AG04449 (cell line): ENCODE measurements at regions not wholly inside any gene's neighbourhood (a gene's known extent, or its start where the extent isn't known, plus 50 kb on each side); places are given as distances from the start of the nearest gene placed in this dataset.
"Not testable (repeated sequence)": the region's sequence is repeated elsewhere in the genome, so short reads cannot be mapped to it uniquely, and the experiment has no call there.

Experiments
- CTCF ChIA-PET: fragments of 350-600 bp; formaldehyde crosslinking; extraction: SDS; loops from one replicate; lab custom pipeline; 2021; ENCODE audit warnings: antibody characterized with exemption; lab: Yijun Ruan, JAX
- POLR2A ChIA-PET: fragments of 400-600, 350-600 bp; formaldehyde crosslinking; extraction: SDS; loops from one replicate; lab custom pipeline; 2020; ENCODE audit warnings: antibody characterized with exemption, inconsistent platforms; lab: Yijun Ruan, JAX
- DNase-seq: peaks from one replicate; pipeline ENCODE4 v3.0.0-alpha.2; 2010; ENCODE audit warnings: low read depth, low spot score
- H3K4me3 ChIP-seq: 2 replicates; pipeline ENCODE4 v1.5.1; 2011; ENCODE audit warnings: low read depth, mild to moderate bottlenecking, control low read depth, low read length
- CTCF ChIP-seq: IDR thresholded peaks from one replicate; pipeline ENCODE4 v1.5.1; 2011; ENCODE audit warnings: mild to moderate bottlenecking, moderate library complexity, low read length, control low read depth, inconsistent platforms; ENCODE audit not compliant: insufficient read depth; ENCODE audit errors: missing control alignments

- no peak for DNase-seq
- TF ChIP-seq CTCF = no peak
- no peak overlapping the region for H3K4me3 ChIP-seq
- POLR2A ChIA-PET = interaction anchor here (1.2 to 1.3 kb wide), 2 partner anchors 131 to 149 kb away, joined by 3 read pairs; no protein-coding TSS in a partner anchor
- CTCF ChIA-PET = interaction anchor here (0.9 to 6.0 kb wide), 34 partner anchors 10 to 384 kb away, joined by 3 to 122 read pairs (median 8); no protein-coding TSS in a partner anchor
These were observed 288.3 kb upstream of the MKLN1 start for GRCh38 chr7:131039355-131039762.

DNA sequence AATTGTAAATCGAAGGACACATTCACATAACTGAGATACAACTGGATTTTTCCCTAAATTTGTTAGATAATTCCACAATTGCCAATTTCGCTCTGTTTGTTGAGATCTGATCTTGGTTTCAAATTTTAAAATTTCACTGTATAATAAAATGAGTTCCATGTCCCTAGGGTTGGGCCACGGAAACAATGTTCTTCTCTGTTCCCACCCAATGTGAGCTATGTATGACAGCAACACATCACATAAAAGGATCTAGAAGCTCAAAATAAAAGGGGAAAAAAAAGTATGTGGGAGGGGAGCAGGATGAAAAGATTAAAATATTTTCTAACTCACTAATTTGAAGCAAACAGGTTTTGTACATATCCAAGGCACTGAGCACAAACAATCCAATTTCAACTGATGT is 287.8 kb upstream of the MKLN1 start:
- TF ChIP-seq CTCF = no peak
- H3K4me3 ChIP-seq = no peak overlapping the region
- CTCF ChIA-PET = interaction anchor here (0.7 to 6.0 kb wide), 58 partner anchors 8 to 383 kb away, joined by 3 to 122 read pairs (median 6); no protein-coding TSS in a partner anchor
- POLR2A ChIA-PET = interaction anchor here (0.7 to 1.5 kb wide), 4 partner anchors 87 to 149 kb away, joined by 3 to 4 read pairs (median 3); no protein-coding TSS in a partner anchor
- DNase-seq = no peak

DNA sequence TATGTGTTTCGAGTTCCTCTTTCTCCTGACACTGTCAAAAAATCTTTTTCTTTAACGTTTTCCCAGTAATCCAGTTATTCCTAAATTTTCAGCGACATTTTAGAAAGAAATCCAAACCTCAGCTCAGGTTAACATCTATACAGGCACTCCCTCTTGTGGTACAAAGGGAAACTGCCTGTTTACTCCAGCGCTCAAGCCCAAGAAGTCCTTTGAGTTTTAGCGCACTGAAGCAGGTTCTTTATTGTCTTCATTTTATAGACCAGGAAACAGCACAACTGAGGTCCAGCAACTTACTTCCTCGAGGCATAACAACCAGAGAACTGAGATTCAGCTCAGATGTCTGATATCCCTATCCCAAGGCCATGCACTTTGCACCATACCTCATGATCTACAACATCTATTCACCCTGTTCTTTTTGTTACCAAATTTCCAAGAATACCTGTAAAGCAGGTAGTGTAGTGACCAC is 287.2 kb upstream of the MKLN1 start:
- DNase-seq = no peak
- peak; percentile 75 for TF ChIP-seq CTCF
- POLR2A ChIA-PET = interaction anchor here (0.7 to 1.5 kb wide), 4 partner anchors 87 to 150 kb away, joined by 3 to 4 read pairs (median 3); no protein-coding TSS in a partner anchor
- CTCF ChIA-PET = interaction anchor here (0.7 to 6.0 kb wide), 66 partner anchors 8 to 411 kb away, joined by 3 to 122 read pairs (median 5); no protein-coding TSS in a partner anchor
- H3K4me3 ChIP-seq = no peak overlapping the region

DNA sequence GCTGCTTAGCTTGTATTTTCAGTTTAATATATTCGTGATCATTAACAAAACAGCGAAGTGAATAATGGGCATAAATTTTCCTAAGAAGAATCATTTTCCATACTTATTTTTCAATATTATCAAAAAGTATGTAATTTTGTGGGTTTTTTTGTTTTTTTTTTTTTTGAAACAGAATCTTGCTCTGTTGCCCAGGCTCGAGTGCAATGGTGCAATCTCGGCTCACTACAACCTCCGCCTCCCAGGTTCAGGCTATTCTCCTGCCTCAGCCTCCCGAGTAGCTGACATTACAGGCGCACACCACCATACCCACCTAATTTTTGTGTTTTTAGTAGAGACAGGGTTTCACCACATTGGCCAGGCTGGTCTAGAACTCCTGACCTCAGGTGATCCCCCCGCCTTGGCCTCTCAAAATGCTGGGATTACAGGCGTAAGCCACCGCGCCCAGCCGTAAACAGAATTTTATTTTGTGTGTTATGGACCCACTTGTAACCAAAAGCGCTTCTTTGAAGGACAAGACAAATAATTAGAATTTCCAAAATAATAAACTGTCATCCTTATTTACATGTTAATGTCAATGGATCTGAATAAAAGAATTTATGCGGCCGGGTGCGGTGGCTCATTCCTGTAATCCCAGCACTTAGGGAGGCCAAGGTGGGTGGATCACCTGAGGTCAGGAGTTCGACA is 286.5 kb upstream of the MKLN1 start:
- H3K4me3 ChIP-seq, DNase-seq: not testable (repeated sequence)
- CTCF ChIA-PET = interaction anchor here (0.8 to 6.0 kb wide), 56 partner anchors 9 to 410 kb away, joined by 3 to 122 read pairs (median 6); no protein-coding TSS in a partner anchor
- POLR2A ChIA-PET = interaction anchor here (1.5 kb wide), 1 partner anchor 144 kb away, joined by 4 read pairs; no protein-coding TSS in a partner anchor

- DNase-seq = no peak
- ChIA-PET POLR2A (no interaction called here), CTCF (interaction anchor here (0.9 to 6.0 kb wide), 10 partner anchors 9 to 154 kb away, joined by 3 to 122 read pairs (median 4); no protein-coding TSS in a partner anchor)
- H3K4me3 ChIP-seq = no peak overlapping the region
- TF ChIP-seq CTCF = no peak
These were observed 285.2 kb upstream of the MKLN1 start for GRCh38 chr7:131042269-131043160.

DNA sequence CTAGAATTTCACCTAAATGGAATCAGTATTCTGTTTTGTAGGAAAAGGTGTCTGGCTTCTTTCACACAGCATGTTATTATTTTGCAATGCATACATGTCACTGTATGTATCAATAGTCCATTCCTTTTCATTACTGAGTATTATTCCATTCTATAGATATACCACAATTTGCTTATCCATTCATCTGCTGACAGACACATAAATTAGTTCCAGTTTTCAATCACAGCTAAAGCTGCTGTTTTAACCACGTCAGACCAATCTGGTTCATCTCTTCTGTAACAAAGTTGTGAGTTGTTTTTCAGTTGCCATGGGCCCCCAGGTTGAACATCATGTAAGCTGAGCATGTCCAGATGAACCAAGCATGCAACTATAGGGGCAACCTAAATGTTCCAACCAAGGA is 282.1 kb upstream of the MKLN1 start:
- DNase-seq = no peak
- ChIA-PET POLR2A (interaction anchor here (0.5 kb wide), 1 partner anchor 152 kb away, joined by 3 read pairs; no protein-coding TSS in a partner anchor), CTCF (no interaction called here)
- no peak overlapping the region for H3K4me3 ChIP-seq
- no peak for TF ChIP-seq CTCF
